A549 (cell line): ENCODE measurements at regions not wholly inside any gene's neighbourhood (a gene's known extent, or its start where the extent isn't known, plus 50 kb on each side); places are given as distances from the start of the nearest gene placed in this dataset.

Experiments
- ATAC-seq, 2 experiments: fragments of 200-7000 bp in 1 of 2; fragments of >200 bp in 1 of 2; cut with Nextera tagmentation in 1 of 2; cut with Tn5 transposase in 1 of 2; 3 replicates each; pipeline versions ENCODE4 v1.8.0 to v1.9.1; 2018 to 2020; ENCODE audit warnings: mild to moderate bottlenecking in 1 of 2, moderate library complexity in 1 of 2
- CTCF ChIA-PET: fragments of 300-600 bp; sonication (Branson Sonifier 250); formaldehyde crosslinking; extraction: SDS; loops from one replicate; lab custom pipeline; 2021; ENCODE audit warnings: antibody characterized with exemption, inconsistent platforms; lab: Yijun Ruan, JAX
- POLR2A ChIA-PET: fragments of 350-600 bp; formaldehyde crosslinking; extraction: SDS; loops from one replicate; lab custom pipeline; 2021; ENCODE audit warnings: antibody characterized with exemption, inconsistent platforms; lab: Yijun Ruan, JAX
- DNase-seq, 2 experiments: peaks; one replicate each; pipeline versions ENCODE4 v3.0.0 to v3.0.0-alpha.2; 2011 to 2016; ENCODE audit warnings: low read depth in 1 of 2, low spot score in 1 of 2
- FAIRE-seq: peaks from 2 replicates; lab custom pipeline; 2011; peaks lifted over from hg19 to GRCh38; lab: Jason Lieb, UNC
- H3K27ac ChIP-seq, 2 experiments: fragments of >200 bp; sonication (Bioruptor Twin); formaldehyde crosslinking; 3 replicates each; pipeline ENCODE4 v1.5.1; 2016 to 2017
- H3K4me1 ChIP-seq: fragments of >200 bp; sonication (Bioruptor Twin); formaldehyde crosslinking; 3 replicates; pipeline ENCODE4 v1.6.1; 2016
- H3K4me2 ChIP-seq: fragments of >200 bp; sonication (Bioruptor Twin); formaldehyde crosslinking; 3 replicates; pipeline ENCODE4 v1.6.1; 2016
- H3K4me3 ChIP-seq: fragments of >200 bp; sonication (Bioruptor Twin); formaldehyde crosslinking; 3 replicates; pipeline ENCODE4 v1.5.1; 2016
- H3K9me3 ChIP-seq: fragments of >200 bp; sonication (Bioruptor Twin); formaldehyde crosslinking; 3 replicates; pipeline ENCODE4 v1.6.1; 2016
- ATOH8 ChIP-seq: fragments of 250-450 bp; sonication (Bioruptor Pico); IDR thresholded peaks from 2 replicates; pipeline ENCODE4 v1.5.0; 2020; ENCODE audit warnings: low read depth, mild to moderate bottlenecking, moderate library complexity
- CBX2 ChIP-seq: fragments of 200-600 bp; sonication (generic); IDR thresholded peaks from 2 replicates; pipeline ENCODE4 v1.6.1; 2016; ENCODE audit warnings: low read depth, mild to moderate bottlenecking, borderline replicate concordance
- CEBPB ChIP-seq, 2 experiments: fragments of >200 bp in 1 of 2; sonication (Bioruptor Twin) in 1 of 2; formaldehyde crosslinking in 1 of 2; IDR thresholded peaks; 2 replicates each; pipeline ENCODE4 v1.6.1; 2012 to 2016
- CHD2 ChIP-seq: fragments of 150-350 bp; IDR thresholded peaks from 2 replicates; pipeline ENCODE4 v1.6.1; 2014; ENCODE audit warnings: low read length; ENCODE audit not compliant: partially characterized antibody
- E2F6 ChIP-seq: IDR thresholded peaks from 2 replicates; pipeline ENCODE4 v1.6.1; 2012; ENCODE audit warnings: low read depth, borderline replicate concordance
- EHF ChIP-seq: fragments of 250-450 bp; sonication (Bioruptor Pico); IDR thresholded peaks from 2 replicates; pipeline ENCODE4 v1.5.0; 2020; ENCODE audit warnings: mild to moderate bottlenecking
- ESRRA ChIP-seq: fragments of 150-350 bp; IDR thresholded peaks from 2 replicates; pipeline ENCODE4 v1.6.1; 2014; ENCODE audit warnings: mild to moderate bottlenecking, low read length, borderline replicate concordance
- FOSB ChIP-seq: fragments of 250-450 bp; sonication (Bioruptor Pico); IDR thresholded peaks from 2 replicates; pipeline ENCODE4 v1.5.0; 2020; ENCODE audit warnings: mild to moderate bottlenecking, moderate library complexity
- FOSL2 ChIP-seq, 2 experiments: fragments of 450-650 bp in 1 of 2; fragments of >200 bp in 1 of 2; sonication (Bioruptor Twin) in 1 of 2; formaldehyde crosslinking; IDR thresholded peaks; 2 replicates each; pipeline versions ENCODE4 v1.5.0 to v1.6.1; 2016 to 2020; ENCODE audit warnings: mild to moderate bottlenecking in 1 of 2, moderate library complexity in 1 of 2
- HOXB13 ChIP-seq: fragments of 250-450 bp; sonication (Bioruptor Pico); IDR thresholded peaks from 2 replicates; pipeline ENCODE4 v1.5.0; 2020; ENCODE audit warnings: low read depth, mild to moderate bottlenecking, moderate library complexity
- KDM5A ChIP-seq: fragments of 200-600 bp; sonication (generic); IDR thresholded peaks from 2 replicates; pipeline ENCODE4 v1.6.1; 2016; ENCODE audit warnings: antibody characterized with exemption, mild to moderate bottlenecking
- MAFK ChIP-seq: fragments of 450-650 bp; IDR thresholded peaks from 2 replicates; pipeline ENCODE4 v1.6.1; 2014; ENCODE audit not compliant: partially characterized antibody
- MAZ ChIP-seq: fragments of 150-350 bp; IDR thresholded peaks from 2 replicates; pipeline ENCODE4 v1.6.1; 2014; ENCODE audit warnings: antibody characterized with exemption, low read depth, low read length, borderline replicate concordance
- MYC ChIP-seq: IDR thresholded peaks from 2 replicates; pipeline ENCODE4 v1.6.1; 2012; ENCODE audit warnings: mild to moderate bottlenecking, inconsistent platforms, low read length, improper control_type of control experiment, borderline replicate concordance
- NPAS2 ChIP-seq: fragments of 250-450 bp; sonication (Bioruptor Pico); IDR thresholded peaks from 2 replicates; pipeline ENCODE4 v1.8.0; 2022; ENCODE audit warnings: mild to moderate bottlenecking, moderate library complexity, borderline replicate concordance
- NR3C1 ChIP-seq: fragments of >200 bp; sonication (Bioruptor Twin); formaldehyde crosslinking; IDR thresholded peaks from 3 replicates; pipeline ENCODE4 v1.6.1; 2017
- PBX3 ChIP-seq: IDR thresholded peaks from 2 replicates; pipeline ENCODE4 v1.6.1; 2012
- POLR2A ChIP-seq: IDR thresholded peaks from 2 replicates; pipeline ENCODE4 v1.6.1; 2012; ENCODE audit warnings: mild to moderate bottlenecking, low read length
- RAD21 ChIP-seq, 2 experiments: fragments of >200 bp in 1 of 2; sonication (Bioruptor Twin) in 1 of 2; formaldehyde crosslinking in 1 of 2; IDR thresholded peaks in 1 of 2; conservative IDR thresholded peaks in 1 of 2; 2 replicates in 1 of 2; 3 replicates in 1 of 2; pipeline ENCODE4 v1.6.1; 2012 to 2018; ENCODE audit warnings: inconsistent platforms in 1 of 2
- RCOR1 ChIP-seq: fragments of 150-350 bp; IDR thresholded peaks from 2 replicates; pipeline ENCODE4 v1.6.1; 2014; ENCODE audit warnings: antibody characterized with exemption, low read length, low read depth
- REST ChIP-seq: fragments of 200-600 bp; sonication (generic); IDR thresholded peaks from 2 replicates; pipeline ENCODE4 v1.6.1; 2016; ENCODE audit warnings: antibody characterized with exemption, mild to moderate bottlenecking, moderate library complexity
- RFX5 ChIP-seq: fragments of 450-650 bp; IDR thresholded peaks from 2 replicates; pipeline ENCODE4 v1.7.1; 2014; ENCODE audit warnings: antibody characterized with exemption, mild to moderate bottlenecking, moderate library complexity
- TP53 ChIP-seq: fragments of 250-450 bp; sonication (Bioruptor Pico); IDR thresholded peaks from 2 replicates; pipeline ENCODE4 v1.5.0; 2021; ENCODE audit warnings: mild to moderate bottlenecking, moderate library complexity
- ZSCAN20 ChIP-seq: fragments of 250-450 bp; sonication (Bioruptor Pico); IDR thresholded peaks from 2 replicates; pipeline ENCODE4 v1.8.0; 2022; ENCODE audit warnings: mild to moderate bottlenecking, moderate library complexity
- WGBS: methylation state at CpG from one replicate; pipeline ENCODE4 v1.1.6; 2017; ENCODE audit errors: missing lambda C conversion rate; 5-methylcytosine and 5-hydroxymethylcytosine counted together

GRCh38 chr4:177796841-177797240 lies 354.6 kb upstream of the AGA start:
- DNase-seq = no peak
- POLR2A ChIA-PET = no interaction called here
- ATAC-seq = no peak
- CTCF ChIA-PET = no interaction called here
- H3K4me1 ChIP-seq = no peaks in the 10 kb centered on the region
- FAIRE-seq = no peak
- H3K9me3 ChIP-seq = no peaks in the 10 kb centered on the region
- H3K4me3 ChIP-seq = no peak overlapping the region
- 11% methylated on average over 5 of the region's 5 CpGs for WGBS
- no peak overlapping the region for H3K4me2 ChIP-seq
- TF ChIP-seq RAD21 (conservative IDR thresholded peaks at IDR 0.05 in 1 of 2, IDR thresholded peaks at IDR 0.05 in 1 of 2) = no peak
- TF ChIP-seq CBX2 = no peak
- no peak for TF ChIP-seq REST
- no peak for TF ChIP-seq FOSL2 (IDR thresholded peaks at IDR 0.05)
- TF ChIP-seq FOSL2 (CRISPR knock-in tag; IDR thresholded peaks at IDR 0.05) = no peak
- TF ChIP-seq CEBPB (IDR thresholded peaks at IDR 0.05) = no peak
- no peak for TF ChIP-seq RFX5
- TF ChIP-seq MAZ = no peak
- TF ChIP-seq FOSB (CRISPR knock-in tag) = no peak
- TF ChIP-seq CHD2 = no peak
- TF ChIP-seq POLR2A = no peak
- TF ChIP-seq ZSCAN20 = no peak
- TF ChIP-seq RCOR1 = no peak
- no peak for TF ChIP-seq MYC
- no peak for TF ChIP-seq E2F6
- no peak for TF ChIP-seq ATOH8 (CRISPR knock-in tag)
- TF ChIP-seq TP53 (CRISPR knock-in tag) = no peak
- no peak for TF ChIP-seq NPAS2 (CRISPR knock-in tag)
- TF ChIP-seq, all 56 proteins: peak for 0
- H3K27ac ChIP-seq = no peak overlapping the region

GRCh38 chr4:177798161-177798560 lies 355.9 kb upstream of the AGA start:
- CTCF ChIA-PET = no interaction called here
- 4% methylated on average over 1 of the region's 1 CpG for WGBS
- no peak overlapping the region for H3K4me2 ChIP-seq
- POLR2A ChIA-PET = no interaction called here
- H3K4me3 ChIP-seq = no peak overlapping the region
- no peaks in the 10 kb centered on the region for H3K4me1 ChIP-seq
- ATAC-seq = no peak
- no peak for DNase-seq
- no peaks in the 10 kb centered on the region for H3K9me3 ChIP-seq
- H3K27ac ChIP-seq = no peak overlapping the region
- TF ChIP-seq EHF (CRISPR knock-in tag) = no peak
- TF ChIP-seq, all 56 proteins: peak for 0
- no peak for FAIRE-seq

GRCh38 chr4:177802162-177802561 lies 359.9 kb upstream of the AGA start:
- POLR2A ChIA-PET = no interaction called here
- TF ChIP-seq MAFK (no peak), NR3C1 (no peak), HOXB13 (CRISPR knock-in tag) (no peak), ESRRA (no peak), KDM5A (no peak), PBX3 (no peak)
- Histone ChIP-seq H3K27ac (no peak overlapping the region), H3K4me2 (no peak overlapping the region), H3K9me3 (no peaks in the 10 kb centered on the region), H3K4me3 (no peak overlapping the region), H3K4me1 (no peaks in the 10 kb centered on the region)
- DNase-seq = no peak
- 0% methylated on average over 1 of the region's 1 CpG for WGBS
- no peak for FAIRE-seq
- CTCF ChIA-PET = no interaction called here
- no peak for ATAC-seq
